Hepatocyte (in vitro differentiated cells): ENCODE measurements at regions not wholly inside any gene's neighbourhood (a gene's known extent, or its start where the extent isn't known, plus 50 kb on each side); places are given as distances from the start of the nearest gene placed in this dataset.

Experiments used
- DNase-seq: peaks from one replicate; pipeline ENCODE4 v3.0.0-alpha.2; 2016; ENCODE audit warnings: low spot score
- H2AFZ ChIP-seq: fragments of 200-600 bp; sonication (generic); 2 replicates; pipeline ENCODE4 v1.6.0; 2016; ENCODE audit warnings: antibody characterized with exemption, mild to moderate bottlenecking
- H3K27ac ChIP-seq: fragments of 200-600 bp; sonication (generic); 2 replicates; pipeline ENCODE4 v1.5.1; 2016; ENCODE audit warnings: mild to moderate bottlenecking
- H3K27me3 ChIP-seq: fragments of 200-600 bp; sonication (generic); 2 replicates; pipeline ENCODE4 v1.6.1; 2016
- H3K36me3 ChIP-seq: fragments of 200-600 bp; sonication (generic); replicated peaks from 2 replicates; pipeline ENCODE4 v1.5.1; 2016; ENCODE audit warnings: low read depth; ENCODE audit not compliant: insufficient read depth
- H3K4me1 ChIP-seq: fragments of 200-600 bp; sonication (generic); 2 replicates; pipeline ENCODE4 v1.5.1; 2016; ENCODE audit warnings: mild to moderate bottlenecking, moderate library complexity; ENCODE audit not compliant: insufficient read depth
- H3K4me2 ChIP-seq: fragments of 200-600 bp; sonication (generic); 2 replicates; pipeline ENCODE4 v1.6.0; 2016
- H3K4me3 ChIP-seq: fragments of 200-600 bp; sonication (generic); 2 replicates; pipeline ENCODE4 v1.5.1; 2016; ENCODE audit warnings: mild to moderate bottlenecking
- H3K79me2 ChIP-seq: fragments of 200-600 bp; sonication (generic); 2 replicates; pipeline ENCODE4 v1.6.0; 2017; ENCODE audit warnings: mild to moderate bottlenecking
- H3K9me2 ChIP-seq: fragments of 200-600 bp; sonication (generic); replicated peaks from 2 replicates; pipeline ENCODE4 v1.6.0; 2017; ENCODE audit warnings: mild to moderate bottlenecking; ENCODE audit not compliant: insufficient read depth
- H3K9me3 ChIP-seq: fragments of 200-600 bp; sonication (generic); 2 replicates; pipeline ENCODE4 v1.5.1; 2016; ENCODE audit warnings: low read depth, mild to moderate bottlenecking
- H4K20me1 ChIP-seq: fragments of 200-600 bp; sonication (generic); 2 replicates; pipeline ENCODE4 v1.6.0; 2016; ENCODE audit warnings: mild to moderate bottlenecking; ENCODE audit not compliant: insufficient read depth, poor library complexity, severe bottlenecking
- EZH2 ChIP-seq: fragments of 200-600 bp; sonication (generic); IDR thresholded peaks from 2 replicates; pipeline ENCODE4 v1.6.1; 2016; ENCODE audit warnings: antibody characterized with exemption, mild to moderate bottlenecking, borderline replicate concordance
- EZH2phosphoT487 ChIP-seq: fragments of 200-600 bp; sonication (generic); IDR thresholded peaks from one replicate; pipeline ENCODE4 v1.6.1; 2018; ENCODE audit warnings: antibody characterized with exemption, mild to moderate bottlenecking, low read depth, moderate library complexity; ENCODE audit not compliant: unreplicated experiment, severe bottlenecking
- WGBS: methylation state at CpG from one replicate; pipeline ENCODE4 v1.1.6; 2016; ENCODE audit warnings: low lambda C conversion rate; ENCODE audit errors: missing lambda C conversion rate; 5-methylcytosine and 5-hydroxymethylcytosine counted together
- TF ChIP-seq, protein P1 (sequence below): fragments of 200-600 bp; sonication (generic); IDR thresholded peaks from 2 replicates; pipeline ENCODE4 v1.5.1; 2016; ENCODE audit warnings: antibody characterized with exemption, mild to moderate bottlenecking; ENCODE audit not compliant: poor library complexity

DNA sequence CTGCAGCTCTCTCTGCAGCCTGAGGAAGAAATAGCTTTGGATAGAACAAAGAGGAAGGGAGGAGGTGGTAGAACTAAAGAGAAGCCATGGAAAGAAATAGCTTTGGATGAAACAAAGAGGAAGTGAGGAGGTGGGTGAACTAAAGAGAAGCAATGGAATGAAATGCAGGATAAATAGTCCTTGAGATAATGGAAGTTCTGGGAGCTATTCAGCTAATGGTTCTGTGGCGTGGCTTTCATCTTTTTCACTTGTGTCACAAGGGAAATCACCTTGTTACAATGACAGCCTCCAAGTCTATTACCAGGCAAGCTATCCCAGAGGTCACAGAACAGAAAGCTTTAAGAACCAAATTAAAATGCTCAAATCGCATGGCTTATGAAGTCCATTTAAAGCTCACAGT is 141.3 kb upstream of the ARG1 start:
- Histone ChIP-seq H3K27me3 (no peaks in the 10 kb centered on the region), H3K4me2 (no peak overlapping the region), H2AFZ (no peak overlapping the region), H3K4me3 (no peak overlapping the region), H4K20me1 (no peaks in the 10 kb centered on the region), H3K4me1 (no peaks in the 10 kb centered on the region), H3K27ac (no peak overlapping the region), H3K9me2 (no peaks in the 10 kb centered on the region), H3K36me3 (no peaks in the 10 kb centered on the region), H3K9me3 (no peaks in the 10 kb centered on the region), H3K79me2 (no peaks in the 10 kb centered on the region)
- WGBS = 78% methylated on average over 2 of the region's 2 CpGs
- TF ChIP-seq, protein P1, sequence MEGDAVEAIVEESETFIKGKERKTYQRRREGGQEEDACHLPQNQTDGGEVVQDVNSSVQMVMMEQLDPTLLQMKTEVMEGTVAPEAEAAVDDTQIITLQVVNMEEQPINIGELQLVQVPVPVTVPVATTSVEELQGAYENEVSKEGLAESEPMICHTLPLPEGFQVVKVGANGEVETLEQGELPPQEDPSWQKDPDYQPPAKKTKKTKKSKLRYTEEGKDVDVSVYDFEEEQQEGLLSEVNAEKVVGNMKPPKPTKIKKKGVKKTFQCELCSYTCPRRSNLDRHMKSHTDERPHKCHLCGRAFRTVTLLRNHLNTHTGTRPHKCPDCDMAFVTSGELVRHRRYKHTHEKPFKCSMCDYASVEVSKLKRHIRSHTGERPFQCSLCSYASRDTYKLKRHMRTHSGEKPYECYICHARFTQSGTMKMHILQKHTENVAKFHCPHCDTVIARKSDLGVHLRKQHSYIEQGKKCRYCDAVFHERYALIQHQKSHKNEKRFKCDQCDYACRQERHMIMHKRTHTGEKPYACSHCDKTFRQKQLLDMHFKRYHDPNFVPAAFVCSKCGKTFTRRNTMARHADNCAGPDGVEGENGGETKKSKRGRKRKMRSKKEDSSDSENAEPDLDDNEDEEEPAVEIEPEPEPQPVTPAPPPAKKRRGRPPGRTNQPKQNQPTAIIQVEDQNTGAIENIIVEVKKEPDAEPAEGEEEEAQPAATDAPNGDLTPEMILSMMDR = no peak
- TF ChIP-seq EZH2phosphoT487 = no peak
- TF ChIP-seq EZH2 = no peak
- no peak for DNase-seq

DNA sequence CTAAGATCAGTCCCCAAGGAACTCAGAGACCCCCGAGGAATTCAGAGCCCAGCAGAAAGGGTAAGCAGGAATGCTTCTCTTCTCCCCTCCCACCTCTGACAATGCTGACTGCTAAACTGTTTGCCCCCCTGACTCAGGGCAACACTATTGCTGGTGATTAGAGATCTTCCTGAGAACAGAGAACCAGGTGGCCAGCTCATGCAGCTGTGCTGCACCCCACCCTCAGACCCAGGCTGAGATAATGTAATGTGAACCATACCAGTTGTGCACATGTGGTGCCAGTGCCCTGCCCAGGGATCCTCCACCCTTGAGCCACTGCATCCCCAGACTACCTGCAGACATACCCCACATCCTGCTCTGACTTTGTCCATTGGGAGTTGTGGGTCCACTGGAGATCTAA is 139.1 kb upstream of the ARG1 start:
- H3K9me2 ChIP-seq = no peaks in the 10 kb centered on the region

DNA sequence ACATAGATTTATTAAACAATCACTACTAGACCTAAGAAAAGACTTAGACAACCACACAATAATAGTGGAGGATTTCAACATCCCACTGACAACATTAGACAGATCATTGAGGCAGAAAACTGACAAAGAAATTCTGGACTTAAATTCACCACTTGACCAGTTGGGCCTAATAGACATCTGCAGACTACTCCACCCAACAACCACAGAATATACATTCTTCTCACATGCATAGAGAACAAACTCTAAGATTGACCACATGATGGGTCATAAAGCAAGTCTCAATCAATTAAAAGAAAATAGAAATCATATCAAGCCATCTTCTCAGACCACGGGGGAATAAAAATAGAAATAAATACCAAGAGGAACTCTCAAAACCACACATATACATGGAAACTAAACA is 136.7 kb upstream of the ARG1 start:
- Histone ChIP-seq H2AFZ (no peak overlapping the region), H3K4me3 (no peak overlapping the region), H3K9me2 (no peaks in the 10 kb centered on the region), H3K79me2 (no peaks in the 10 kb centered on the region), H3K4me2 (no peak overlapping the region), H3K27ac (no peak overlapping the region), H3K27me3 (no peaks in the 10 kb centered on the region), H4K20me1 (no peaks in the 10 kb centered on the region), H3K4me1 (no peaks in the 10 kb centered on the region), H3K36me3 (no peaks in the 10 kb centered on the region), H3K9me3 (no peaks in the 10 kb centered on the region)
- WGBS = 86% methylated on average over 1 of the region's 1 CpG
- TF ChIP-seq EZH2 (no peak), EZH2phosphoT487 (no peak)
- TF ChIP-seq, protein P1 = no peak
- DNase-seq = no peak

More for the DNA sequence above, 139.1 kb upstream of the ARG1 start:
- no peaks in the 10 kb centered on the region for H4K20me1 ChIP-seq
- TF ChIP-seq EZH2phosphoT487 (no peak), EZH2 (no peak)
- no peaks in the 10 kb centered on the region for H3K36me3 ChIP-seq
- H3K4me1 ChIP-seq = no peaks in the 10 kb centered on the region
- H2AFZ ChIP-seq = no peak overlapping the region
- no peak for DNase-seq
- H3K9me3 ChIP-seq = no peaks in the 10 kb centered on the region
- WGBS = 73% methylated on average over 1 of the region's 1 CpG
- H3K79me2 ChIP-seq = no peaks in the 10 kb centered on the region
- H3K27ac ChIP-seq = no peak overlapping the region
- H3K27me3 ChIP-seq = no peaks in the 10 kb centered on the region
- H3K4me2 ChIP-seq = no peak overlapping the region
- H3K4me3 ChIP-seq = no peak overlapping the region

DNA sequence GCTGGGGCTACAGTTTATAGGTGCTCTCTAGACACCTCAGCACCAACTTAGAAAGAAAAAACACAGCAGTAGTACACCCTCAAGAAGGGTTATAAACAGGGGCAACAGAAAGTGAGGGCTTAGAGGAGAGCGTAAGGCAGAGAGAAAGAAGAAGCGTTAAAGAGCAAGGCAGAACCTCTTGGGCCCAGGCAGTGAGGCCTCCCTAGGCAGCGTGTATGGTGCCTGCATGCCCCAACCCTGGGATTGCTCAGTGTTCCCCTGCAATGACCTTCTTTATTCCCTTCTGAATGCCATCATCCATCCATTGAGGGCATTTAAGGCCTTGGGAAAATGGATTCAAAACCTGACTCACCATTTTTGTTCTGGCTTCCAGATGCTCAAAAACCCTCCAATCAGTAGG is 130.0 kb upstream of the ARG1 start:
- Histone ChIP-seq H3K9me2 (no peaks in the 10 kb centered on the region), H3K79me2 (no peaks in the 10 kb centered on the region), H4K20me1 (no peaks in the 10 kb centered on the region), H2AFZ (no peak overlapping the region), H3K9me3 (no peaks in the 10 kb centered on the region), H3K4me3 (no peak overlapping the region), H3K36me3 (no peaks in the 10 kb centered on the region), H3K27ac (no peak overlapping the region), H3K4me2 (no peak overlapping the region), H3K27me3 (no peaks in the 10 kb centered on the region), H3K4me1 (no peaks in the 10 kb centered on the region)
- TF ChIP-seq, protein P1 = no peak
- TF ChIP-seq EZH2phosphoT487 (no peak), EZH2 (no peak)
- DNase-seq = no peak
- WGBS = 97% methylated on average over 3 of the region's 3 CpGs
